ENCODE measurements at regions not wholly inside any gene's neighbourhood (a gene's known extent, or its start where the extent isn't known, plus 50 kb on each side); places are given as distances from the start of the nearest gene placed in this dataset.

GRCh38 chr20:11483697-11484096 lies 434.0 kb upstream of the BTBD3 start:
- no peaks in the 10 kb centered on the region for H3K27me3 ChIP-seq (replicated peaks)
- no peaks in the 10 kb centered on the region for H3K36me3 ChIP-seq (replicated peaks)
- in situ Hi-C loops (cut with HindIII; ENCODE audit: low pct_ligation_motif_present, low sequenced_read_pairs), result no loop called here
- no peak for DNase-seq
- TF ChIP-seq, protein P1, sequence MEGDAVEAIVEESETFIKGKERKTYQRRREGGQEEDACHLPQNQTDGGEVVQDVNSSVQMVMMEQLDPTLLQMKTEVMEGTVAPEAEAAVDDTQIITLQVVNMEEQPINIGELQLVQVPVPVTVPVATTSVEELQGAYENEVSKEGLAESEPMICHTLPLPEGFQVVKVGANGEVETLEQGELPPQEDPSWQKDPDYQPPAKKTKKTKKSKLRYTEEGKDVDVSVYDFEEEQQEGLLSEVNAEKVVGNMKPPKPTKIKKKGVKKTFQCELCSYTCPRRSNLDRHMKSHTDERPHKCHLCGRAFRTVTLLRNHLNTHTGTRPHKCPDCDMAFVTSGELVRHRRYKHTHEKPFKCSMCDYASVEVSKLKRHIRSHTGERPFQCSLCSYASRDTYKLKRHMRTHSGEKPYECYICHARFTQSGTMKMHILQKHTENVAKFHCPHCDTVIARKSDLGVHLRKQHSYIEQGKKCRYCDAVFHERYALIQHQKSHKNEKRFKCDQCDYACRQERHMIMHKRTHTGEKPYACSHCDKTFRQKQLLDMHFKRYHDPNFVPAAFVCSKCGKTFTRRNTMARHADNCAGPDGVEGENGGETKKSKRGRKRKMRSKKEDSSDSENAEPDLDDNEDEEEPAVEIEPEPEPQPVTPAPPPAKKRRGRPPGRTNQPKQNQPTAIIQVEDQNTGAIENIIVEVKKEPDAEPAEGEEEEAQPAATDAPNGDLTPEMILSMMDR (IDR thresholded peaks at IDR 0.05; ENCODE audit: low read depth, low read length, missing control alignments), result no peak
- no peak overlapping the region for H3K27ac ChIP-seq
- no peak overlapping the region for H3K4me3 ChIP-seq (ENCODE audit: low read depth, low read length)

DNA sequence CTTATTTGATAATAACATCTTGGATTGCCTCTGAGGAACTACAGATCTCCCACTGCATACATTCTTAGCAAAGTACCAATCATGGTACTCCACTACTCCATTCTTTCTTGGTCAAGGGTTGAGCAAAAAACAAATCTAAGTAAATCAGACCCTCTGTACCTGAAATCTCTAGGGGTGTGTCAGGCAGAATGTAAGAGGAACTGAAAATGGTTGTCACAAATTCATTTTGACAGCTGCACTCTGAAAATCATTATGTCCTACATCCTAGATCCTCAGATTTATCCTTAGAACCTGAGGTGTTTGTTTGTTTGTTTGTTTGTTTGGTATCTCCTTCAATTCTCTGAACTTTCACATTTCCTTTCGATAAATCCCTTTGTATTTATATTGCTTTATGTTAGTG lies 433.2 kb upstream of the BTBD3 start:
- Histone ChIP-seq H3K27me3 (replicated peaks) (no peaks in the 10 kb centered on the region), H3K27ac (no peak overlapping the region), H3K36me3 (replicated peaks) (no peaks in the 10 kb centered on the region), H3K4me3 (ENCODE audit: low read depth, low read length) (no peak overlapping the region)
- TF ChIP-seq, protein P1 (IDR thresholded peaks at IDR 0.05; ENCODE audit: low read depth, low read length, missing control alignments), result no peak
- no peak for DNase-seq
- in situ Hi-C loops (cut with HindIII; ENCODE audit: low pct_ligation_motif_present, low sequenced_read_pairs), result no loop called here

DNA sequence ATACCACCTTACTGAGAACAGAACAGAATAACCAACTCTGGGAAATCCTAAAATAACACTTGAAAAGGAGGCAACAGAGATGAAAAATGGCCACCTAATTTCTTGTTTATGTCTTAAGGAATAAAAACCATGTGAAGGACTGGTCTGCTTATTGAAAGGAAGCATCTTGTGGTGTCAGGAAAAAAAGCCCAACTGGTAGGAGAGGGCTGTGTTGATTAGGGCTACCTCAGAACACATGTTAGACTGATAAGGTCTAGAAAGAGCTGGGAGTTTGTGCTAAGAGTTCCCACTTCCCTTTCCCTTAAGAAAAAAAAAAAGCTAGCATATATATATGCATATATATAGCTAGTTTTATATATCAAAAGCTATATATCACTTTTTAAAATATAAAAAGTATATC lies 425.3 kb upstream of the BTBD3 start:
- in situ Hi-C loops (cut with HindIII; ENCODE audit: low pct_ligation_motif_present, low sequenced_read_pairs), result no loop called here
- Histone ChIP-seq H3K27me3 (replicated peaks) (no peaks in the 10 kb centered on the region), H3K27ac (no peak overlapping the region), H3K36me3 (replicated peaks) (no peaks in the 10 kb centered on the region), H3K4me3 (ENCODE audit: low read depth, low read length) (no peak overlapping the region)
- DNase-seq, result no peak
- TF ChIP-seq, protein P1 (IDR thresholded peaks at IDR 0.05; ENCODE audit: low read depth, low read length, missing control alignments), result no peak

DNA sequence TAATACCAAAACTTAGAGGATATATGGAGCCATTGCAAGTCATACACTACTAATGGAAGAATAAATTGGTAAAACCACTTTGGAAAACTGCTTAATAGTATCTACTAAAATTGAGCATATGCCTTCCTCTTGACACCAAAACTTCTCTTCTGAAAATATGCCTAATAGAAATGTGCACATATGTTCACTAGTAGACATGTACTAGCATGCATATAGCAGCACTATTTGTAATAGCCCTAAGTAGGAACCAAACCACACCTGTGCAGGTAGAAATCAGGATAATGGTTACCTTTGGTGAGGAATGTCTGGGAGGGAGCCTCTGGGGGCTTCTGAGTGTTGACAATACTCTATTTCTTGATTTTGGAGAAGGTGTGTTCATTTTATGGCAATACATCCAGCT lies 424.8 kb upstream of the BTBD3 start:
- no peak for DNase-seq
- Histone ChIP-seq H3K27me3 (replicated peaks) (no peaks in the 10 kb centered on the region), H3K4me3 (ENCODE audit: low read depth, low read length) (no peak overlapping the region), H3K36me3 (replicated peaks) (no peaks in the 10 kb centered on the region), H3K27ac (no peak overlapping the region)
- TF ChIP-seq, protein P1 (IDR thresholded peaks at IDR 0.05; ENCODE audit: low read depth, low read length, missing control alignments), result no peak
- in situ Hi-C loops (cut with HindIII; ENCODE audit: low pct_ligation_motif_present, low sequenced_read_pairs), result no loop called here

DNA sequence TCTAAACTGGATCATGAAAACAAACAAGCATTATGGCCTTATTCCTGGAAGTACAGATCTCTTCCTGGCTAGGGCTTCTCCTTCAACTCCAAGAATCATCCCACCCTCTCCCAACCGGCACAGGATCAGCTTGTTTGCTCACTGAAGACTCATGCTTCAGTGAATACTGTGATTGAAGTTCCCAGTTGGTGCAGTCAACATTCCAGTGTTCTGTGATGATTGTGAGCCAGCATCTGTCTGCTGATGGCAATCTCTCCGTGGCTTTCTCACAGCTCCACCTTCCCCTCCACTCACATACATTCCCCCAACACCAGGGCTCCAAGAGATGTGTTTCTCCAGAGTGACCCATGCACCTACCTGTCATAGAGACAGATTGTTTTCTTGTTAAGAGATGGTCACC lies 421.3 kb upstream of the BTBD3 start:
- TF ChIP-seq, protein P1 (IDR thresholded peaks at IDR 0.05; ENCODE audit: low read depth, low read length, missing control alignments), result no peak

DNA sequence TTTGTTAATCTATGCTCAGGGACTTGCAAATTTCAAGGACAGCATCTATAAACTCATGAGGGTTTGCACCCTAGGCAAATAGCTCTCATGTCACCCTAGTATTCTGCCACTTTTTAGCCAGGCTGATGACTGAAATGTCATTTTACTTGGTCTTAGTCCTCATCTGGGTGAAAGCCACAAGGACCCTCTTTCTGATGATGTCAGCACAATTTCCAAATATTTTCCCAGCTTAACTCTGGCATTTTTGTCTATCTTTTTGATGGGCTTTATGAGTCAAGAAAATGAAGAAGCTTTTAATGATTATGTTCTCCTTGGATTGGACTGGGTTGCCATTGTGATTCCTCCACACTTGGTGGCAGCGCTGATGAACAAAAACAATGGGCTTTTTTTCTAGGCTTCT lies 420.1 kb upstream of the BTBD3 start:
- TF ChIP-seq, protein P1 (IDR thresholded peaks at IDR 0.05; ENCODE audit: low read depth, low read length, missing control alignments), result no peak
- in situ Hi-C loops (cut with HindIII; ENCODE audit: low pct_ligation_motif_present, low sequenced_read_pairs), result no loop called here
- DNase-seq, result no peak

More for the DNA sequence above, 421.3 kb upstream of the BTBD3 start:
- H3K36me3 ChIP-seq (replicated peaks), result no peaks in the 10 kb centered on the region
- DNase-seq, result peak; percentile 4
- H3K27ac ChIP-seq, result no peak overlapping the region
- in situ Hi-C loops (cut with HindIII; ENCODE audit: low pct_ligation_motif_present, low sequenced_read_pairs), result no loop called here
- H3K27me3 ChIP-seq (replicated peaks), result no peaks in the 10 kb centered on the region
- H3K4me3 ChIP-seq (ENCODE audit: low read depth, low read length), result no peak overlapping the region

More for the DNA sequence above, 420.1 kb upstream of the BTBD3 start:
- Histone ChIP-seq H3K27ac (no peak overlapping the region), H3K4me3 (ENCODE audit: low read depth, low read length) (no peak overlapping the region), H3K36me3 (replicated peaks) (no peaks in the 10 kb centered on the region), H3K27me3 (replicated peaks) (no peaks in the 10 kb centered on the region)
